Ishikawa (cell line): ENCODE measurements at regions not wholly inside any gene's neighbourhood (a gene's known extent, or its start where the extent isn't known, plus 50 kb on each side); places are given as distances from the start of the nearest gene placed in this dataset.
A peak's percentile ranks its signal among the peaks of the same experiment; 100 is the strongest.

Experiments used
- CEBPB ChIP-seq: IDR thresholded peaks from 2 replicates; pipeline ENCODE4 v1.6.1; 2012
- CREB1 ChIP-seq: IDR thresholded peaks from 2 replicates; pipeline ENCODE4 v1.6.1; 2012; ENCODE audit warnings: low read depth
- EGR1 ChIP-seq: IDR thresholded peaks from 2 replicates; pipeline ENCODE4 v1.6.1; 2012
- EP300 ChIP-seq: IDR thresholded peaks from 2 replicates; pipeline ENCODE4 v1.6.1; 2012; ENCODE audit warnings: borderline replicate concordance
- FOXM1 ChIP-seq: IDR thresholded peaks from 2 replicates; pipeline ENCODE4 v1.6.1; 2012; ENCODE audit warnings: low read depth, borderline replicate concordance
- NFIC ChIP-seq: IDR thresholded peaks from 2 replicates; pipeline ENCODE4 v1.6.1; 2012
- RAD21 ChIP-seq: IDR thresholded peaks from 2 replicates; pipeline ENCODE4 v1.6.1; 2012; ENCODE audit warnings: low read depth
- TAF1 ChIP-seq: IDR thresholded peaks from 2 replicates; pipeline ENCODE4 v1.6.1; 2012; ENCODE audit warnings: low read depth, mild to moderate bottlenecking
- TCF12 ChIP-seq: IDR thresholded peaks from 2 replicates; pipeline ENCODE4 v1.6.1; 2012; ENCODE audit warnings: low read depth
- TEAD4 ChIP-seq: IDR thresholded peaks from 2 replicates; pipeline ENCODE4 v1.6.1; 2012
- YY1 ChIP-seq: IDR thresholded peaks from 2 replicates; pipeline ENCODE4 v1.6.1; 2012; ENCODE audit warnings: low read depth
- ZBTB7A ChIP-seq: IDR thresholded peaks from 2 replicates; pipeline ENCODE4 v1.6.1; 2012; ENCODE audit warnings: low read depth
- TF ChIP-seq, protein P1 (sequence below): IDR thresholded peaks from 2 replicates; pipeline ENCODE4 v1.6.1; 2012
- TF ChIP-seq, protein P2 (sequence below): IDR thresholded peaks from 2 replicates; pipeline ENCODE4 v1.6.1; 2012; ENCODE audit warnings: low read depth, mild to moderate bottlenecking
- TF ChIP-seq, protein P3 (sequence below): IDR thresholded peaks from 2 replicates; pipeline ENCODE4 v1.6.1; 2012

DNA sequence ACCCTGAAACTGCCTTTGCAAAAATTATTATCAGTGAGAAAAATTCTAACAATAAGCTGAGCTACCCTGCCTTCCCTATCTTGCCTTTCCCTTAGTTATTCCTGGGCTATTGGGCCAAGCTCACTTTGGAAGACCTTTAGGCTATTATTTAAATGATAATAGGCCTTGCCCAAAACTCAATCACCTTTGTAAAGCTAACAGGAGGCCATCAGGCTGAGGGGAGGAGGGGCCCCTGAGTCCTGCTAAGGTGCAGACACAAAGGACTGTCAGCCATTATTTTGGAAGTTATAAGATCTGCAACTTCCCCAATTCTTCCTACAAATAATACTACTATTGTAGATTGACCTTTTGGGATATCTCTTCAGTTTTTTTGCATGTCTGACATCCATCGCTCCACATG, 278.8 kb upstream of the DIAPH2 start:
- TF ChIP-seq, protein P1, sequence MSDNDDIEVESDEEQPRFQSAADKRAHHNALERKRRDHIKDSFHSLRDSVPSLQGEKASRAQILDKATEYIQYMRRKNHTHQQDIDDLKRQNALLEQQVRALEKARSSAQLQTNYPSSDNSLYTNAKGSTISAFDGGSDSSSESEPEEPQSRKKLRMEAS, result no peak
- TF ChIP-seq FOXM1 (no peak), EGR1 (no peak), TCF12 (no peak), TAF1 (no peak), YY1 (no peak), RAD21 (no peak), EP300 (no peak), CEBPB (no peak), TEAD4 (no peak), CREB1 (no peak), NFIC (no peak), ZBTB7A (no peak)
- TF ChIP-seq, protein P2, sequence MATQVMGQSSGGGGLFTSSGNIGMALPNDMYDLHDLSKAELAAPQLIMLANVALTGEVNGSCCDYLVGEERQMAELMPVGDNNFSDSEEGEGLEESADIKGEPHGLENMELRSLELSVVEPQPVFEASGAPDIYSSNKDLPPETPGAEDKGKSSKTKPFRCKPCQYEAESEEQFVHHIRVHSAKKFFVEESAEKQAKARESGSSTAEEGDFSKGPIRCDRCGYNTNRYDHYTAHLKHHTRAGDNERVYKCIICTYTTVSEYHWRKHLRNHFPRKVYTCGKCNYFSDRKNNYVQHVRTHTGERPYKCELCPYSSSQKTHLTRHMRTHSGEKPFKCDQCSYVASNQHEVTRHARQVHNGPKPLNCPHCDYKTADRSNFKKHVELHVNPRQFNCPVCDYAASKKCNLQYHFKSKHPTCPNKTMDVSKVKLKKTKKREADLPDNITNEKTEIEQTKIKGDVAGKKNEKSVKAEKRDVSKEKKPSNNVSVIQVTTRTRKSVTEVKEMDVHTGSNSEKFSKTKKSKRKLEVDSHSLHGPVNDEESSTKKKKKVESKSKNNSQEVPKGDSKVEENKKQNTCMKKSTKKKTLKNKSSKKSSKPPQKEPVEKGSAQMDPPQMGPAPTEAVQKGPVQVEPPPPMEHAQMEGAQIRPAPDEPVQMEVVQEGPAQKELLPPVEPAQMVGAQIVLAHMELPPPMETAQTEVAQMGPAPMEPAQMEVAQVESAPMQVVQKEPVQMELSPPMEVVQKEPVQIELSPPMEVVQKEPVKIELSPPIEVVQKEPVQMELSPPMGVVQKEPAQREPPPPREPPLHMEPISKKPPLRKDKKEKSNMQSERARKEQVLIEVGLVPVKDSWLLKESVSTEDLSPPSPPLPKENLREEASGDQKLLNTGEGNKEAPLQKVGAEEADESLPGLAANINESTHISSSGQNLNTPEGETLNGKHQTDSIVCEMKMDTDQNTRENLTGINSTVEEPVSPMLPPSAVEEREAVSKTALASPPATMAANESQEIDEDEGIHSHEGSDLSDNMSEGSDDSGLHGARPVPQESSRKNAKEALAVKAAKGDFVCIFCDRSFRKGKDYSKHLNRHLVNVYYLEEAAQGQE, result no peak
- TF ChIP-seq, protein P3, sequence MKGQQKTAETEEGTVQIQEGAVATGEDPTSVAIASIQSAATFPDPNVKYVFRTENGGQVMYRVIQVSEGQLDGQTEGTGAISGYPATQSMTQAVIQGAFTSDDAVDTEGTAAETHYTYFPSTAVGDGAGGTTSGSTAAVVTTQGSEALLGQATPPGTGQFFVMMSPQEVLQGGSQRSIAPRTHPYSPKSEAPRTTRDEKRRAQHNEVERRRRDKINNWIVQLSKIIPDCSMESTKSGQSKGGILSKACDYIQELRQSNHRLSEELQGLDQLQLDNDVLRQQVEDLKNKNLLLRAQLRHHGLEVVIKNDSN, result no peak

DNA sequence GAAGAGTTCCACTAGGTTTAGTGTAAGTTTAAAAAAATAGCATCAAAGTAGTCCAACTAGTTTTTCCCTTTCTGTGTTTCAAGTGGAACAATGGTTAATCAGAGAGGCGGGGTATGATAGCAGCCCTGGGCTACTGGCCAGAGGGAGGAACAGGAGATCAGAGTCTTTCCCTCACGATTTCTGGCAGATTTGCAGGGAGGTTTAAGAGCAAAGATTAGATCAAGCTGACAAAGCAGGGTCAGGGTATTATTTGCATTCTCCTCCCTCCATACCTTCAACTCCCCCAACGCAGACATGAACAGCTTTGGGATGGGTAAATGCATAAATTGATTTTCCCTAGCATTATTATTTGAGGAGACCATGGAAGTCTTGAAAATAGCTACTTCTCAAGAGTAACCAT, 277.6 kb upstream of the DIAPH2 start:
- TF ChIP-seq CEBPB, result no peak
- peak; percentile 31; the same call in 1 of the 2 replicates for TF ChIP-seq NFIC

DNA sequence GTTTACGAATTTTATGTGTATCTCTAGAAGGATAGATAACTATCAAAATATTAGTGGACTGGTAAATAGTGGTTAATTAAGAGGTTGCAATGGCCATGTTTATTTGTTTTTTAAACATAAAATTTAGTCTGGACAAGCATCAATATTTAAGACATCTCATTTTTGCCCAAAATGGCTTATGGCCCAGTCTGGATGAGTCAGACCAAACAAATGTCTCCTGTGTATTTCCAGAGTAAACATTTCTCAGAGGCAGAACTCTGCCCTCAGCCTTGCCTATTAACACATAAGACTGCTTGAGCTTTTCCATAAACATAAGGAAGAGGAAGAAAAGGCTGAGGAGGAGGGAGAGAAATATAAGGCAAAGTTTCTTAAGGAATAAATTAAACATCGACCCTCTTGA, 277.1 kb upstream of the DIAPH2 start:
- no peak for TF ChIP-seq TAF1
- TF ChIP-seq, protein P3, result no peak
- TF ChIP-seq, protein P2, result no peak
- no peak for TF ChIP-seq EP300

DNA sequence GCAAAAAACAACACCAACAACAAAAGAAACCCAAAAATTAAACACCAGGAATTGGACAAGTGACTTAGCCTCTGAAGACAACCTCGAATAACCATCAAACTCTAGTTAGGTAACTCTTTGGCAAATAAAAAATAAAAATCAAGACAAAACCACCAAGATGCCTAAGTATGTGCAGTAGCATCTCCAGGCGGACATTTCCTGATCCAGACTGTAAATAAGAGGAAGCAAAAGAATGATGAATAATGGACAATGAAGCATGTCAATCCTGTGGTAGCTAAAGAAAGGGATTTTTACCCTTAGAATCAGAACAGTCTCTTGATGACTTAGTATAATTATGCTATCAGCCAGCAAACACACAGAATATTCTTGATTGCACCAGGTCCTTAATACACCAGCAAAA, 276.7 kb upstream of the DIAPH2 start:
- no peak for TF ChIP-seq EP300
- TF ChIP-seq CEBPB, result no peak
- TF ChIP-seq ZBTB7A, result no peak
- no peak for TF ChIP-seq TCF12
- TF ChIP-seq, protein P1, result no peak
- TF ChIP-seq CREB1, result no peak

DNA sequence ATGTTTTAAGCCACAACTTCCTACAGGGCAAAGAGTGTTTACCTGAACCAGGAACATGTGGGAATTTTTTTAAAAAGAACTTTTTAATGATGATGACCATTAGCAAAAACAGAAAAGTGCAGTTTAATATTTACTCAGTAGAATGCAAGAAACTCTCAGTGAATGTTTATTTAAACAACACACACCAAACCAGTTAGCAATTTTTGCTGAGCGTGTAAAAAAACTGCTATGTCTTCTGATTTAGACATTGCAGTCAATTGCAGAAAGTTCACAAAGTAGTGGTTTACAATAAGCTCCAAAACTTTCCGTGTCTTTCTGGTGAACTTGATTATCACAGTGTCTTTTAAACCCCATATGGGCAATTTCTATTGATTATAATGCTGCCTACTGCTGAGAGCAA, 273.7 kb upstream of the DIAPH2 start:
- no peak for TF ChIP-seq TCF12
- no peak for TF ChIP-seq FOXM1
- TF ChIP-seq CREB1, result no peak
- no peak for TF ChIP-seq NFIC
- TF ChIP-seq RAD21, result no peak
- TF ChIP-seq, protein P1, result no peak
- no peak for TF ChIP-seq YY1
- no peak for TF ChIP-seq TEAD4
- no peak for TF ChIP-seq CEBPB
- TF ChIP-seq, protein P3, result no peak
- TF ChIP-seq TAF1, result no peak
- no peak for TF ChIP-seq EGR1
- TF ChIP-seq ZBTB7A, result no peak
- no peak for TF ChIP-seq EP300
- TF ChIP-seq, protein P2, result no peak
